Central memory CD8-positive, alpha-beta T cell (primary cell): ENCODE measurements at regions not wholly inside any gene's neighbourhood (a gene's known extent, or its start where the extent isn't known, plus 50 kb on each side); places are given as distances from the start of the nearest gene placed in this dataset.
"Not testable (repeated sequence)": the region's sequence is repeated elsewhere in the genome, so short reads cannot be mapped to it uniquely, and the experiment has no call there.

ENCODE experiments used
- ATAC-seq: fragments of 150-1000 bp; cut with Tn5 transposase; replicated peaks from 2 replicates; pipeline ENCODE4 v1.10.0; 2022; ENCODE audit warnings: mild to moderate bottlenecking, moderate FRiP score, moderate number of reproducible peaks; ENCODE audit not compliant: poor library complexity, severe bottlenecking; ENCODE audit errors: extremely low read depth
- DNase-seq, 2 donors: peaks; one replicate each; pipeline ENCODE4 v3.0.0; 2021; ENCODE audit warnings: low spot score in 2 of 2
- H3K27ac Mint-ChIP-seq: one replicate; pipeline ENCODE4 v1.8.0; 2022; ENCODE audit warnings: low read depth, mild to moderate bottlenecking, moderate library complexity, mixed read lengths
- H3K27me3 Mint-ChIP-seq: one replicate; pipeline ENCODE4 v1.8.0; 2022; ENCODE audit warnings: mixed read lengths
- H3K36me3 Mint-ChIP-seq: one replicate; pipeline ENCODE4 v1.8.0; 2022; ENCODE audit warnings: mild to moderate bottlenecking, moderate library complexity, mixed read lengths; ENCODE audit not compliant: insufficient read depth
- H3K4me1 Mint-ChIP-seq: one replicate; pipeline ENCODE4 v1.8.0; 2022; ENCODE audit warnings: mixed read lengths
- H3K4me3 Mint-ChIP-seq: one replicate; pipeline ENCODE4 v1.8.0; 2022; ENCODE audit warnings: mild to moderate bottlenecking, moderate library complexity, mixed read lengths
- H3K9me3 Mint-ChIP-seq: one replicate; pipeline ENCODE4 v1.8.0; 2022; ENCODE audit warnings: mixed read lengths

- Mint-ChIP-seq H3K4me1 (no peaks in the 10 kb centered on the region), H3K9me3 (peaks cover 6% of the 10 kb centered on the region), H3K27ac (no peak overlapping the region), H3K4me3 (no peak overlapping the region), H3K27me3 (no peaks in the 10 kb centered on the region), H3K36me3 (no peaks in the 10 kb centered on the region)
- no peak for DNase-seq
- ATAC-seq, result no peak
Observed at GRCh38 chr13:59266478-59267063, 897.2 kb downstream of the DIAPH3 start.

GRCh38 chr13:59269476-59269875 lies 894.3 kb downstream of the DIAPH3 start:
- DNase-seq (no peak), ATAC-seq (no peak)
- no peak overlapping the region for H3K4me3 Mint-ChIP-seq
- H3K27me3 Mint-ChIP-seq, result no peaks in the 10 kb centered on the region
- H3K9me3 Mint-ChIP-seq, result peaks cover 16% of the 10 kb centered on the region
- H3K36me3 Mint-ChIP-seq, result no peaks in the 10 kb centered on the region
- H3K27ac Mint-ChIP-seq, result no peak overlapping the region
- H3K4me1 Mint-ChIP-seq, result no peaks in the 10 kb centered on the region

GRCh38 chr13:59270327-59270726 lies 893.4 kb downstream of the DIAPH3 start:
- no peaks in the 10 kb centered on the region for H3K36me3 Mint-ChIP-seq
- no peak overlapping the region for H3K27ac Mint-ChIP-seq
- no peak for ATAC-seq
- no peaks in the 10 kb centered on the region for H3K4me1 Mint-ChIP-seq
- no peaks in the 10 kb centered on the region for H3K27me3 Mint-ChIP-seq
- peaks cover 13% of the 10 kb centered on the region for H3K9me3 Mint-ChIP-seq
- no peak for DNase-seq
- H3K4me3 Mint-ChIP-seq, result no peak overlapping the region

- no peaks in the 10 kb centered on the region for H3K4me1 Mint-ChIP-seq
- ATAC-seq (no peak), DNase-seq (no peak)
- H3K27ac Mint-ChIP-seq, result no peak overlapping the region
- H3K36me3 Mint-ChIP-seq, result no peaks in the 10 kb centered on the region
- H3K4me3 Mint-ChIP-seq, result no peak overlapping the region
- no peaks in the 10 kb centered on the region for H3K27me3 Mint-ChIP-seq
- H3K9me3 Mint-ChIP-seq, result peaks cover 11% of the 10 kb centered on the region
Observed at GRCh38 chr13:59274958-59275727, 888.6 kb downstream of the DIAPH3 start.

GRCh38 chr13:59276436-59276835 lies 887.3 kb downstream of the DIAPH3 start:
- Mint-ChIP-seq H3K4me3 (no peak overlapping the region), H3K27me3 (no peaks in the 10 kb centered on the region), H3K4me1 (no peaks in the 10 kb centered on the region), H3K9me3 (peaks cover 11% of the 10 kb centered on the region), H3K36me3 (no peaks in the 10 kb centered on the region), H3K27ac (no peak overlapping the region)
- DNase-seq (no peak), ATAC-seq (no peak)

- no peak for ATAC-seq
- no peak overlapping the region for H3K27ac Mint-ChIP-seq
- H3K4me1 Mint-ChIP-seq, result no peaks in the 10 kb centered on the region
- no peak overlapping the region for H3K4me3 Mint-ChIP-seq
- no peaks in the 10 kb centered on the region for H3K36me3 Mint-ChIP-seq
- no peaks in the 10 kb centered on the region for H3K27me3 Mint-ChIP-seq
- peaks cover 5% of the 10 kb centered on the region for H3K9me3 Mint-ChIP-seq
- DNase-seq, result no peak
Observed at GRCh38 chr13:59277106-59277505, 886.6 kb downstream of the DIAPH3 start.

GRCh38 chr13:59279028-59279427 lies 884.7 kb downstream of the DIAPH3 start:
- DNase-seq (no peak), ATAC-seq (no peak)
- Mint-ChIP-seq H3K27me3 (no peaks in the 10 kb centered on the region), H3K9me3 (peaks cover 2% of the 10 kb centered on the region), H3K27ac (no peak overlapping the region), H3K4me3 (no peak overlapping the region), H3K4me1 (no peaks in the 10 kb centered on the region), H3K36me3 (no peaks in the 10 kb centered on the region)

- peaks cover 6% of the 10 kb centered on the region for H3K9me3 Mint-ChIP-seq
- DNase-seq, result no peak
- no peak overlapping the region for H3K4me3 Mint-ChIP-seq
- no peaks in the 10 kb centered on the region for H3K27me3 Mint-ChIP-seq
- no peak overlapping the region for H3K27ac Mint-ChIP-seq
- no peaks in the 10 kb centered on the region for H3K36me3 Mint-ChIP-seq
- no peak for ATAC-seq
- H3K4me1 Mint-ChIP-seq, result no peaks in the 10 kb centered on the region
Observed at GRCh38 chr13:59279576-59279975, 884.2 kb downstream of the DIAPH3 start.

- no peaks in the 10 kb centered on the region for H3K27me3 Mint-ChIP-seq
- no peak for DNase-seq
- peaks cover 6% of the 10 kb centered on the region for H3K9me3 Mint-ChIP-seq
- H3K4me1 Mint-ChIP-seq, result no peaks in the 10 kb centered on the region
- no peak overlapping the region for H3K4me3 Mint-ChIP-seq
- H3K36me3 Mint-ChIP-seq, result no peaks in the 10 kb centered on the region
- no peak overlapping the region for H3K27ac Mint-ChIP-seq
- no peak for ATAC-seq
Observed at GRCh38 chr13:59280297-59280696, 883.4 kb downstream of the DIAPH3 start.

- no peaks in the 10 kb centered on the region for H3K4me1 Mint-ChIP-seq
- DNase-seq (no peak), ATAC-seq (no peak)
- H3K9me3 Mint-ChIP-seq, result peaks cover 6% of the 10 kb centered on the region
- no peak overlapping the region for H3K27ac Mint-ChIP-seq
- no peak overlapping the region for H3K4me3 Mint-ChIP-seq
- H3K36me3 Mint-ChIP-seq, result no peaks in the 10 kb centered on the region
- no peaks in the 10 kb centered on the region for H3K27me3 Mint-ChIP-seq
Observed at GRCh38 chr13:59281453-59281852, 882.3 kb downstream of the DIAPH3 start.

- H3K27me3 Mint-ChIP-seq, H3K4me1 Mint-ChIP-seq, H3K4me3 Mint-ChIP-seq, H3K36me3 Mint-ChIP-seq, ATAC-seq, H3K27ac Mint-ChIP-seq, DNase-seq: not testable (repeated sequence)
- peaks cover 21% of the 10 kb centered on the region for H3K9me3 Mint-ChIP-seq
Observed at GRCh38 chr13:59292240-59292639, 871.5 kb downstream of the DIAPH3 start.

GRCh38 chr13:59299584-59299983 lies 864.1 kb downstream of the DIAPH3 start:
- H3K36me3 Mint-ChIP-seq, result no peaks in the 10 kb centered on the region
- DNase-seq (no peak), ATAC-seq (no peak)
- no peaks in the 10 kb centered on the region for H3K4me1 Mint-ChIP-seq
- no peak overlapping the region for H3K27ac Mint-ChIP-seq
- H3K9me3 Mint-ChIP-seq, result peaks cover 14% of the 10 kb centered on the region
- no peaks in the 10 kb centered on the region for H3K27me3 Mint-ChIP-seq
- H3K4me3 Mint-ChIP-seq, result no peak overlapping the region

GRCh38 chr13:59300355-59301173 lies 863.2 kb downstream of the DIAPH3 start:
- DNase-seq (no peak), ATAC-seq (no peak)
- Mint-ChIP-seq H3K4me1 (no peaks in the 10 kb centered on the region), H3K36me3 (no peaks in the 10 kb centered on the region), H3K27ac (no peak overlapping the region), H3K4me3 (no peak overlapping the region), H3K27me3 (no peaks in the 10 kb centered on the region), H3K9me3 (peaks cover 12% of the 10 kb centered on the region)
